HCT116 (cell line): ENCODE measurements at regions not wholly inside any gene's neighbourhood (a gene's known extent, or its start where the extent isn't known, plus 50 kb on each side); places are given as distances from the start of the nearest gene placed in this dataset.

ENCODE experiments used
- ATAC-seq: fragments of 200-7000 bp; cut with Tn5 transposase; 2 replicates; pipeline ENCODE4 v1.9.1; 2020; ENCODE audit warnings: mild to moderate bottlenecking, moderate library complexity
- BruUV-seq: library from RNA; stranded (reverse); fragments of 400-500 nt; replicated peaks from 2 replicates; lab custom pipeline; 2021; lab: Mats Ljungman, UMichigan
- CTCF ChIA-PET: fragments of 300-600 bp; sonication (Branson Sonifier 250); formaldehyde crosslinking; loops from one replicate; lab custom pipeline; 2021; ENCODE audit warnings: antibody characterized with exemption; lab: Charles Lee
- POLR2A ChIA-PET: fragments of 300-600, 350-600 bp; sonication (Branson Sonifier 250); formaldehyde crosslinking; loops from one replicate; lab custom pipeline; 2021; ENCODE audit warnings: antibody characterized with exemption; lab: Charles Lee
- RAD21 ChIA-PET, 2 experiments: fragments of 300-600 bp; sonication (Branson Sonifier 250); formaldehyde crosslinking; loops; one replicate each; lab custom pipeline; 2023; ENCODE audit warnings: low total read pairs in 2 of 2; ENCODE audit not compliant: uncharacterized antibody in 2 of 2, unreplicated experiment in 2 of 2, low non-redundant PET in 1 of 2; lab: Charles Lee
- DNase-seq: peaks from one replicate; pipeline ENCODE4 v3.0.0-alpha.2; 2010; ENCODE audit warnings: low read depth, low spot score
- H2AFZ ChIP-seq: fragments of 200-600 bp; shearing (Covaris generic), sonication (generic); 2 replicates; pipeline ENCODE4 v1.6.1; 2017; ENCODE audit warnings: low read depth, mixed run types, mixed read lengths, antibody characterized with exemption, low read length; ENCODE audit not compliant: poor library complexity, severe bottlenecking
- H3K27ac ChIP-seq: 2 replicates; pipeline ENCODE4 v1.5.1; 2012; ENCODE audit warnings: low read depth, low read length
- H3K27me3 ChIP-seq: fragments of 200-600 bp; sonication (generic); 2 replicates; pipeline ENCODE4 v1.6.1; 2016; ENCODE audit warnings: mixed run types, low read length, mixed read lengths; ENCODE audit not compliant: insufficient read depth
- H3K36me3 ChIP-seq, 2 experiments: fragments of 200-500 bp in 1 of 2; fragments of 200-600 bp in 1 of 2; sonication (Bioruptor generic) in 1 of 2; sonication (generic) in 1 of 2; 2 replicates each; pipeline versions ENCODE4 v1.5.1 to v1.6.1; 2014 to 2016; ENCODE audit warnings: low read length in 2 of 2, inconsistent platforms in 1 of 2, mixed read lengths in 1 of 2, mixed run types in 1 of 2; ENCODE audit not compliant: insufficient read depth in 2 of 2, control insufficient read depth in 1 of 2
- H3K4me1 ChIP-seq, 2 experiments: fragments of 200-600 bp in 1 of 2; sonication (generic) in 1 of 2; 2 replicates each; pipeline versions ENCODE4 v1.5.1 to v1.6.1; 2012 to 2017; ENCODE audit warnings: low read length in 2 of 2, inconsistent platforms in 1 of 2, mild to moderate bottlenecking in 1 of 2, mixed read lengths in 1 of 2, mixed run types in 1 of 2, moderate library complexity in 1 of 2; ENCODE audit not compliant: insufficient read depth in 2 of 2, control insufficient read depth in 1 of 2
- H3K4me2 ChIP-seq: fragments of 200-600 bp; sonication (generic); 2 replicates; pipeline ENCODE4 v1.6.1; 2017; ENCODE audit warnings: mixed run types, low read length, mixed read lengths
- H3K4me3 ChIP-seq, 2 experiments: fragments of 200-600 bp in 1 of 2; sonication (generic) in 1 of 2; replicated peaks in 1 of 2; 2 replicates each; pipeline ENCODE4 v1.5.1; 2011 to 2016; ENCODE audit warnings: low read length in 2 of 2, control low read depth in 1 of 2, low read depth in 1 of 2, mild to moderate bottlenecking in 1 of 2, mixed read lengths in 1 of 2, mixed run types in 1 of 2
- H3K79me2 ChIP-seq: fragments of 200-600 bp; sonication (generic); 2 replicates; pipeline ENCODE4 v1.6.1; 2017; ENCODE audit warnings: mild to moderate bottlenecking, mixed run types, low read length, moderate library complexity, mixed read lengths; ENCODE audit not compliant: insufficient read depth
- H3K9ac ChIP-seq: fragments of 200-600 bp; sonication (generic); 2 replicates; pipeline ENCODE4 v1.6.1; 2016; ENCODE audit warnings: low read length, mixed read lengths
- H3K9me2 ChIP-seq: fragments of 200-600 bp; sonication (generic), shearing (Covaris generic); 2 replicates; pipeline ENCODE4 v1.6.1; 2017; ENCODE audit warnings: mixed run types, mild to moderate bottlenecking, moderate library complexity; ENCODE audit not compliant: insufficient read depth
- H3K9me3 ChIP-seq, 2 experiments: fragments of 200-500 bp in 1 of 2; fragments of 200-600 bp in 1 of 2; sonication (Bioruptor generic) in 1 of 2; sonication (generic) in 1 of 2; 2 replicates each; pipeline ENCODE4 v1.6.1; 2014 to 2017; ENCODE audit warnings: low read length in 2 of 2, mixed read lengths in 2 of 2, inconsistent platforms in 1 of 2, low read depth in 1 of 2, mild to moderate bottlenecking in 1 of 2, mixed run types in 1 of 2, moderate library complexity in 1 of 2; ENCODE audit not compliant: control insufficient read depth in 1 of 2, insufficient read depth in 1 of 2
- H4K20me1 ChIP-seq: fragments of 200-600 bp; sonication (generic), shearing (Covaris generic); 2 replicates; pipeline ENCODE4 v1.6.1; 2017; ENCODE audit warnings: mixed run types, mild to moderate bottlenecking, moderate library complexity; ENCODE audit not compliant: insufficient read depth
- CEBPB ChIP-seq: IDR thresholded peaks from 2 replicates; pipeline ENCODE4 v1.6.1; 2012; ENCODE audit warnings: low read depth
- CTCF ChIP-seq, 3 experiments: fragments of 200-600 bp in 1 of 3; sonication (generic) in 1 of 3; IDR thresholded peaks in 2 of 3; conservative IDR thresholded peaks in 1 of 3; 2 replicates each; pipeline ENCODE4 v1.5.1; 2012 to 2017; ENCODE audit warnings: low read depth in 2 of 3, low read length in 2 of 3, antibody characterized with exemption in 1 of 3, borderline replicate concordance in 1 of 3, control low read depth in 1 of 3, mild to moderate bottlenecking in 1 of 3, mixed read lengths in 1 of 3, mixed run types in 1 of 3, moderate library complexity in 1 of 3; ENCODE audit not compliant: insufficient read depth in 1 of 3
- ELF1 ChIP-seq: IDR thresholded peaks from 2 replicates; pipeline ENCODE4 v1.6.1; 2012; ENCODE audit warnings: low read depth, borderline replicate concordance
- EZH2 ChIP-seq: fragments of 200-600 bp; sonication (generic); IDR thresholded peaks from 2 replicates; pipeline ENCODE4 v1.6.1; 2017; ENCODE audit warnings: antibody characterized with exemption, mixed run types
- EZH2phosphoT487 ChIP-seq: fragments of 200-600 bp; IDR thresholded peaks from 2 replicates; pipeline ENCODE4 v1.6.1; 2018; ENCODE audit warnings: antibody characterized with exemption, borderline replicate concordance
- FOSL1 ChIP-seq: IDR thresholded peaks from 2 replicates; pipeline ENCODE4 v1.6.1; 2012; ENCODE audit warnings: low read depth
- POLR2A ChIP-seq: IDR thresholded peaks from 2 replicates; pipeline ENCODE4 v1.7.0; 2011; ENCODE audit warnings: borderline replicate concordance; ENCODE audit not compliant: insufficient read depth, insufficient read length; ENCODE audit errors: extremely low read depth
- POLR2AphosphoS5 ChIP-seq: IDR thresholded peaks from 2 replicates; pipeline ENCODE4 v1.6.1; 2011; ENCODE audit warnings: mild to moderate bottlenecking, low read depth, low read length, moderate library complexity
- RAD21 ChIP-seq: IDR thresholded peaks from 2 replicates; pipeline ENCODE4 v1.6.1; 2012; ENCODE audit warnings: low read depth, mild to moderate bottlenecking
- SIN3A ChIP-seq: IDR thresholded peaks from 2 replicates; pipeline ENCODE4 v1.6.1; 2012; ENCODE audit warnings: low read depth
- SP1 ChIP-seq: IDR thresholded peaks from 2 replicates; pipeline ENCODE4 v1.6.1; 2012; ENCODE audit warnings: low read depth
- TCF7L2 ChIP-seq: IDR thresholded peaks from 2 replicates; pipeline ENCODE4 v1.7.0; 2011; ENCODE audit warnings: borderline replicate concordance, inconsistent platforms; ENCODE audit not compliant: insufficient read depth, insufficient read length; ENCODE audit errors: extremely low read depth
- YY1 ChIP-seq: IDR thresholded peaks from 2 replicates; pipeline ENCODE4 v1.6.1; 2011; ENCODE audit warnings: low read length, low read depth, moderate library complexity, mild to moderate bottlenecking; ENCODE audit not compliant: insufficient replicate concordance; ENCODE audit errors: extremely low read depth
- ZBTB33 ChIP-seq: IDR thresholded peaks from 2 replicates; pipeline ENCODE4 v1.6.1; 2011; ENCODE audit warnings: mild to moderate bottlenecking, low read length, moderate library complexity; ENCODE audit not compliant: insufficient replicate concordance; ENCODE audit errors: extremely low read depth
- intact Hi-C: fragments of 100-400 bp; cut with micrococcal nuclease; formaldehyde crosslinking; loops from 2 replicates; pipeline ENCODE4 v1.10.0; 2022

- H2AFZ ChIP-seq, result no peak overlapping the region
- no peak for DNase-seq
- RAD21 ChIA-PET, result no interaction called here
- no peaks in the 10 kb centered on the region for H3K27me3 ChIP-seq
- TF ChIP-seq CEBPB (no peak), SP1 (no peak), EZH2phosphoT487 (no peak), ELF1 (no peak), CTCF (IDR thresholded peaks at IDR 0.05 in 2 of 3, conservative IDR thresholded peaks at IDR 0.05 in 1 of 3; ENCODE audit: borderline replicate concordance in 1 of 3, insufficient read depth in 1 of 3, low read depth in 2 of 3, low read length in 2 of 3) (no peak), TCF7L2 (no peak), FOSL1 (no peak), POLR2A (no peak), YY1 (no peak), POLR2AphosphoS5 (no peak), SIN3A (no peak), ZBTB33 (no peak), EZH2 (no peak), RAD21 (no peak)
- TF ChIP-seq, all 23 proteins: peak for 0
- no peak overlapping the region for H3K9ac ChIP-seq
- ATAC-seq, result no peak
- no peaks in the 10 kb centered on the region for H3K4me1 ChIP-seq
- no peaks in the 10 kb centered on the region for H4K20me1 ChIP-seq
- H3K79me2 ChIP-seq, result no peaks in the 10 kb centered on the region
- no peaks in the 10 kb centered on the region for H3K36me3 ChIP-seq
- BruUV-seq, result no TSS peak
- no peaks in the 10 kb centered on the region for H3K9me2 ChIP-seq
- no peak overlapping the region for H3K4me2 ChIP-seq
- H3K27ac ChIP-seq, result no peak overlapping the region
- intact Hi-C loops, result no loop called here
- ChIA-PET POLR2A (no interaction called here), CTCF (no interaction called here)
- no peaks in the 10 kb centered on the region for H3K9me3 ChIP-seq
- no peak overlapping the region for H3K4me3 ChIP-seq
Measured at GRCh38 chr5:6083311-6083978, 294.9 kb downstream of the MED10 start.
